GM18511 (cell line): ENCODE measurements at regions not wholly inside any gene's neighbourhood (a gene's known extent, or its start where the extent isn't known, plus 50 kb on each side); places are given as distances from the start of the nearest gene placed in this dataset.
A peak's percentile ranks its signal among the peaks of the same experiment; 100 is the strongest.
"Not testable (repeated sequence)": the region's sequence is repeated elsewhere in the genome, so short reads cannot be mapped to it uniquely, and the experiment has no call there.

ENCODE experiments used
- ATAC-seq: cut with Tn5 transposase; IDR thresholded peaks from one replicate; pipeline ENCODE4 v1.9.1; 2021; ENCODE audit warnings: mild to moderate bottlenecking, moderate library complexity; ENCODE audit not compliant: unreplicated experiment

DNA sequence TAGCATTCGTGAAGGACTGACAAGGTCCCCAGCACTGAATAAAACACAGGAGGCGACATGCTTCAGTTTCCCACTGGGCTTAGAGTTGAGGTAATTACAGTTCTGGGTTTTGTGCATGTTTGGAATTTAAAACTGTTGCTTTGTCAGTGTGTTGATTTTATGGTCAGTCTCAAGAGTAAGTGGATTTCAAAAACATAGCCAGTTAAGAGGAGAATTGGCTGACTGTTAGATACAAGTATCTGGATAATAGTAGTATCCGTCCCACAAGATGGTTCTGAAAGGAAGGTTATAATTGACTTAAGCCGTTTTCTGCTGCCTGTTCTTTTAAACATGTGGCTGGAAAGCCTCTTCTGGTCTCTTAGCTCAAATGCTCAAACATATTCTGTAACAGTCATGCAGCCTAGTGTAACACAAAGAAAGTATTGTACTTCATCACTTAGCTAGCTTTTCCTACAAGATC lies 170.9 kb downstream of the POLR1F start:
- ATAC-seq = no peak

- no peak for ATAC-seq
Observed at GRCh38 chr7:19533266-19533665, 175.6 kb downstream of the POLR1F start.

- ATAC-seq = no peak
Observed at GRCh38 chr7:19530852-19531251, 178.0 kb downstream of the POLR1F start.

- no peak for ATAC-seq
Observed at GRCh38 chr7:19530261-19530660, 178.6 kb downstream of the POLR1F start.

DNA sequence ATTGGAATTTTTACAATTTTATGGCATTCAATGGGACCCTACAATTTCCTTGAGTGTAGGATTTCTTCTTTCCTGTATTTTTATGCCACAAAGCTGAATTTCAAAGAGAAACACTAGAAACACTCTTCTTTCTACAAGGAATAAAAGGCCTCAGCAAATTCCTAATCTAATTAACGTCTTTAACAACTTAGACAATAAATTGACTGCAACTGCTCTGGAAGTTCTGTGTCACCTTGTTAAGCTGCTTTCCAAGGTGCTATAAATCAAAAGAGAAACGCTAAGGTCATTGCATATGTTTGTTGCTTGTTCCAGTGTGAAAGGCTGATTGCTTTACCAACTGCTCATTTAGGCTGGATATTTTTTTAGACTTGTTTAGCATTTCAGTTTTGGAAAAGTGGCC lies 182.2 kb downstream of the POLR1F start:
- no peak for ATAC-seq

GRCh38 chr7:19522486-19522885 lies 186.4 kb downstream of the POLR1F start:
- no peak for ATAC-seq

DNA sequence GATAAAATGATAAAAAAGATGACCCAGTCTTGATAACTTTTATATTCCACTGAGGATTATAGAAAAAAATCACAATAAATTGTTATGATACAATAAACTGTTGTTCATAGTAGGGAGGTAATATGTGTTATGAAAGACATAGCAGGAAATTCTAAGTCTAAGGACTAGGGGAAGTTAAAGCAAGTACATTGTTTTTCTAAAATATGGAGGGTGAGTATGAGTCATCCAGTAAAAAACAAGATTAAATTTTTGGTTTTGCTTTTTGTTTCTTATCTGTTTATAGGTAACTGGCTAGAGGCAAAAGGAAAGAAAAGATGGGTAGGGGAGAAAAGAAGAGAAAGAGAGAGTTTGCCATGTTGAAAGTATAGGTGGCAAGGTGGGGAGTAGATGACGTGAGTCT lies 188.4 kb downstream of the POLR1F start:
- no peak for ATAC-seq

- ATAC-seq = no peak
Observed at GRCh38 chr7:19519443-19520021, 189.3 kb downstream of the POLR1F start.

GRCh38 chr7:19517546-19517945 lies 191.3 kb downstream of the POLR1F start:
- not testable (repeated sequence) for ATAC-seq

GRCh38 chr7:19508821-19509220 lies 200.0 kb downstream of the POLR1F start:
- ATAC-seq = no peak

DNA sequence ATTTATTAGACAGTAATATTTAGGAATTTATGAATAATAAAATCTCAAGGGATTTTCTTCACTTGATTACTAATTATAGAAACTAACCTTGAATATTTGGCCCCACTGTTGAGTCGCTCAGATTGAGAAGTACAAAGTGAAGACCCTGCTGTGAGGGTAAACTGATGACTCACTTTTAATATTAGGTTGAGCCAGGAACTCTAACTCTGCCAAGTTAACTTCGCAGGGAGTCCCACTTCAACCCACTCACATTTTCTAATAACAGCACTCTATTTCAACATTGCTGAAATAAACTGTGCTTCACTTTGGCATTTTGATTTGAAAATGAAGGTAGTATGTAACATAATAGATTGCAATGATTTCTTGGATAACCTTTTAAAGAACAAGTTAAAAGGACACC lies 200.7 kb downstream of the POLR1F start:
- ATAC-seq = no peak

- peak; percentile 80 for ATAC-seq
Observed at GRCh38 chr7:19491821-19492452, 216.9 kb downstream of the POLR1F start.

DNA sequence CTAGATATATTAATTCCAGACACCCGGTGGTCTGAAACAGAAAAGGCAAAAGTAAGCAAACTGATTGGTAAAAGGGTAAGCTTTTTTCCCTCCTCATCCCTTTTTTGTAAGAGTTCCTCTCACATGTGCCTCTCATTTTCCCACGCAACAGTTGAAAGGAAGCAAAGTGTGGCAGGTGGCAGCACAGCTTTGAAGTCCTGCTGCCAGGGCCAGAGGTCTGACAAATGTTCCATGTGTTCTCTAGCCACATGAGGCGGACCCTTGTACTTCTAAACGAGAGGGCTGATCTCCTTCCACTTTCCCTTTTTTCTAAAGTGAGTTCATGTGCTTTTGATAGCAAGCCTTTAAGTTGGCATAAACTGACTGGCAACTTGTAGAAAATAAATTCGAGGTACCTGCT lies 217.5 kb downstream of the POLR1F start:
- ATAC-seq = no peak

DNA sequence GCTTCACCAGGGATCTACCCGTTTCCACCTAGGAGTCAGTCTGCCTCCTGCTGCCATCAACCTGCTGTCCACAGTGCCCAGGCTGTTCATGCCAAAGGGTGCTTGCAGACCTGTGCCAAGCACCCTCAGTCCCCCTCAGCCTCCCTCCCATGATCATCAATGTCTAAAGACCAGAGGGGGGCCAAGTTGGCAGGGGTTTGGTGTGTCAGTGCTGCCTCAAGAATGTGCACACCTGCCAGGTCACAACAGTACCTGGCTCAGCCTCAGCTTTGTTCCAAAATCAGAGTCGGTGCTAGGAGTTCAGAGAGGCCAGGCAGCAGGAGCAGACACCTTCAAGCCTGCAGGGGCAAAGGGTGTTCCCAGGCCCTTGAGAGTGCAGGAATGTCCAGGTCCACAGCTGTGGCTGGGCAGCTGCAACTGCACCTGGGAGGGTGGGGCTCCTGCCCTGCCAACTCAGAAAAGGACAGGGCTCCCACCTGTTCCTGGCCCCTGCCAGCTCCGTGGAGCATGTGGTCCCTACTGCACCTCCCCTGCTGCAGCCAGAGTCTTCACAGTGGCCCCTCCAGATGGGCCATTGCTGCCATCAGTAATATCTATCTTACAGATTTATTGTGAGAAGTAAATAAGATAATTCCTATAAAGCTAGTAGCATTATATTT lies 219.5 kb downstream of the POLR1F start:
- no peak for ATAC-seq

- no peak for ATAC-seq
Observed at GRCh38 chr7:19488056-19488455, 220.8 kb downstream of the POLR1F start.

DNA sequence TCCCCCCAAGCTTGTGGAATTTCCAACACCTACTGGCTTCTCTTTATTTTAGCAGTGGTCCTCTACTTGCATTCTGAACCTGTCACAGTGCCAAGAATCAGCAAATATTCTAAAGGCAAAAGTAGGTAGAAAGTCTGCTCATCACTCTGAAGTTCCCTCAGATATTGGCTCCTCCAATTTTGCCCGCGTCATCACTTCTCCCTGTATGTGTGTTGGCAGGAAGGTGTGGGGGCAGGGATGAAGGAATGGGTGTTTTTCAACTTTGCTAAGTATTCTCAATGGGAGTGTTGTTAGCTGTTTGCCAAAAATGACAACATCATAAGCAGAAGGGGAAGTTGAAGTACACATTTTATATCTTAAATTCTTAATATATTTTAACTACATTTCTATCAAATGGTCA lies 226.2 kb downstream of the POLR1F start:
- ATAC-seq = no peak

DNA sequence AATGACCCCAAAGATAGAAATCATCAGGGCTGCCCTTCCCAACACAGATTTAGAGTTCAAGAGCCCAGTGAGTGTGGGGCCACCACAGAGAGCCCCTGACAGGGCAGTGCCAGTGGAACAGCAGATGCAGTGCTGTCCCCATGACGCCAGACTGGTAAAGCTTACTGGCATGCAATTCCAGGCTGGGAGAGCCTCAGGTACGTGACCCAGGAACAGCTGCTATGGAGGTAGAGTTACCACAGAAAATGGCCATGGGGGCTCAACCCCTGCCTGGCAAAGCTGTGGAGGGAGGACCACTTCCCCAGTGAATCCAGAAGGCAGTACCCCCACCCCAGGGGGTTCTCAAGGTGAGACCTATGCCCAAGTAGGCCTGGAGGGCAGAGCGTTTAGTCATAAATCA lies 228.5 kb downstream of the POLR1F start:
- no peak for ATAC-seq

- ATAC-seq = no peak
Observed at GRCh38 chr7:19470031-19470430, 238.8 kb downstream of the POLR1F start.

DNA sequence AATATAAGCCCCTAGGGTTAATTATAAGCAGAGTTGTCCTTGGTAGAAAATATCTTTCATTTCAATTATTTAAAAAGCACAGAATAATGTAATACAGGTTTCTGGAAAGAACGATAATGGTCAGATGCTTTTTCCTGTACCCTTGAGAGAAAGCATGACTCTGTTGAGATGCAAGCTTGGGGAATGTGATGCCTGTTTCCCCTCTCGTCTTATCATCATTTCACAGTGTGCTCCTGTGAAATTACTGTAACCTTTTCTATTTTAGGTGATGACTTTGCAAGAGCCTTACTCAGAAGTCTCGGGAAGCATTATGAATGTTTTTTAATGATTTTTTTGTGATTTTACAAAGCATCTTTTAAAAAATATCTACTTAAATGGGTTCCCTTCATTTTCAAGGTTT lies 243.0 kb downstream of the POLR1F start:
- no peak for ATAC-seq

GRCh38 chr7:19464751-19465150 lies 244.1 kb downstream of the POLR1F start:
- no peak for ATAC-seq

GRCh38 chr7:19464241-19464640 lies 244.6 kb downstream of the POLR1F start:
- no peak for ATAC-seq

- ATAC-seq = no peak
Observed at GRCh38 chr7:19463581-19463980, 245.3 kb downstream of the POLR1F start.
